WI38 (cell line): ENCODE measurements at regions not wholly inside any gene's neighbourhood (a gene's known extent, or its start where the extent isn't known, plus 50 kb on each side); places are given as distances from the start of the nearest gene placed in this dataset.

Source experiments
- H3K4me3 ChIP-seq: 2 replicates; pipeline ENCODE4 v1.5.1; 2011; ENCODE audit warnings: low read depth, mild to moderate bottlenecking, control low read depth, low read length
- TF ChIP-seq, protein P1 (sequence below): IDR thresholded peaks from 2 replicates; pipeline ENCODE4 v1.5.1; 2012; ENCODE audit warnings: low read depth, mild to moderate bottlenecking, control low read depth, low read length

GRCh38 chr5:101942321-101942882 lies 353.7 kb downstream of the SLCO4C1 start:
- no peak overlapping the region for H3K4me3 ChIP-seq
- TF ChIP-seq, protein P1, sequence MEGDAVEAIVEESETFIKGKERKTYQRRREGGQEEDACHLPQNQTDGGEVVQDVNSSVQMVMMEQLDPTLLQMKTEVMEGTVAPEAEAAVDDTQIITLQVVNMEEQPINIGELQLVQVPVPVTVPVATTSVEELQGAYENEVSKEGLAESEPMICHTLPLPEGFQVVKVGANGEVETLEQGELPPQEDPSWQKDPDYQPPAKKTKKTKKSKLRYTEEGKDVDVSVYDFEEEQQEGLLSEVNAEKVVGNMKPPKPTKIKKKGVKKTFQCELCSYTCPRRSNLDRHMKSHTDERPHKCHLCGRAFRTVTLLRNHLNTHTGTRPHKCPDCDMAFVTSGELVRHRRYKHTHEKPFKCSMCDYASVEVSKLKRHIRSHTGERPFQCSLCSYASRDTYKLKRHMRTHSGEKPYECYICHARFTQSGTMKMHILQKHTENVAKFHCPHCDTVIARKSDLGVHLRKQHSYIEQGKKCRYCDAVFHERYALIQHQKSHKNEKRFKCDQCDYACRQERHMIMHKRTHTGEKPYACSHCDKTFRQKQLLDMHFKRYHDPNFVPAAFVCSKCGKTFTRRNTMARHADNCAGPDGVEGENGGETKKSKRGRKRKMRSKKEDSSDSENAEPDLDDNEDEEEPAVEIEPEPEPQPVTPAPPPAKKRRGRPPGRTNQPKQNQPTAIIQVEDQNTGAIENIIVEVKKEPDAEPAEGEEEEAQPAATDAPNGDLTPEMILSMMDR = no peak

- H3K4me3 ChIP-seq = no peak overlapping the region
- TF ChIP-seq, protein P1 = no peak
Observed at GRCh38 chr5:101937041-101937440, 359.0 kb downstream of the SLCO4C1 start.

DNA sequence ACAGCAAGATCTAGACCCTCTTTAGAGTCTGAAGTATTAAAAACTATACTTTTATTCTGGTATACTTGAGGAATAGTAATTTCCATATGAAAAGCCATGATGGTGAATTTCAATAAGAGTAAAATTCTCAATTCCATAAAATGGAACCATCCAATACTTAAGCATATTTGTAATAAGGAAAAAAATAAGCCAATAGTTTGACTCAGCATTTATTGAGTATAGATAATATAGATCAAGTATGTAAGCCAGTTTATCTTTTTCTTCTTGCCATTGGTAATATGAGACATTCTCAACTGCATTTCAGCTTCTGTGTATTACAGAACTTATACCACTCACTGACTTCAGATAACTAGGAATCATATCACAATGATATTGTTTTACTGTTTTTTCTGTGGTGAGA lies 361.0 kb downstream of the SLCO4C1 start:
- no peak overlapping the region for H3K4me3 ChIP-seq
- TF ChIP-seq, protein P1 = no peak

DNA sequence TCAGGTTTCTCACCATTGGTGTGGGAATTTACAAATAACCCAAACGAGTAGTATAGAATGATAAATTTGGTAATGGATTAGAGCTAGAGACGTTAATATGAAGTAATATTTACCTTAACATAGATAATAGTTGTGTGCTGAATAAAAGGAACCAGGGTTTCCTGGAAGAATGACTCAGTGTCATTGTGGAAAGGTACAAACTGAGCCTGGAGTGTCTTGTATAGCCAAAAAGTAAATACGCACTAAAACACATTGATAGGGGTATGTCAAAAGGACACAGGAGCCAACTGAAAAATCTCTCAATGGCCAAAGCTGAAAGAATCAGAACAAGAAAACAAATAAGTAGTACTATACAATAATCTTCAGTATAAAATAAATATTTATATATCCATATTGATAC lies 363.5 kb downstream of the SLCO4C1 start:
- TF ChIP-seq, protein P1 = no peak
- no peak overlapping the region for H3K4me3 ChIP-seq

GRCh38 chr5:101929628-101930027 lies 366.5 kb downstream of the SLCO4C1 start:
- TF ChIP-seq, protein P1 = no peak

DNA sequence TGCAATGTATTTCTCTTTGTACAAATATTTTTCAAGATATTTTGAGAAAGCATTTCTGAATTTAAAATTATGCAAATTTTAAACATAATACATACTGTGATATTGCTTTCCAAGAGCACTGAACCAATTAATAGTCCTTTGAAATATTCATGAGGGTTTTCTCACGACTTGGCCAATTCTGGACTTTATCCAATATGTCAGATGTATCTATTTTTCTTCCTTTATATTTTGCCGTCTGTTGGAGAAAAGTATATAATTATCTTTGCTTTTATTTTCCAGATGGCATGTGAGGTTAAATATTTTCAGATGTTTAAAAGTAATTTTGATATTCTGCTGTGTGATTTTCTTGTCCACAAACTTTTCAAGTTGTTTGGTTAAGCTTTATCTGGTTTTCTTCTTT lies 378.9 kb downstream of the SLCO4C1 start:
- TF ChIP-seq, protein P1 = no peak
- H3K4me3 ChIP-seq = no peak overlapping the region

More at GRCh38 chr5:101929628-101930027, 366.5 kb downstream of the SLCO4C1 start:
- H3K4me3 ChIP-seq = no peak overlapping the region

- H3K4me3 ChIP-seq = no peak overlapping the region
- TF ChIP-seq, protein P1 = no peak
Observed at GRCh38 chr5:101915554-101915953, 380.5 kb downstream of the SLCO4C1 start.
